ENCODE measurements at regions not wholly inside any gene's neighbourhood (a gene's known extent, or its start where the extent isn't known, plus 50 kb on each side); places are given as distances from the start of the nearest gene placed in this dataset.

DNA sequence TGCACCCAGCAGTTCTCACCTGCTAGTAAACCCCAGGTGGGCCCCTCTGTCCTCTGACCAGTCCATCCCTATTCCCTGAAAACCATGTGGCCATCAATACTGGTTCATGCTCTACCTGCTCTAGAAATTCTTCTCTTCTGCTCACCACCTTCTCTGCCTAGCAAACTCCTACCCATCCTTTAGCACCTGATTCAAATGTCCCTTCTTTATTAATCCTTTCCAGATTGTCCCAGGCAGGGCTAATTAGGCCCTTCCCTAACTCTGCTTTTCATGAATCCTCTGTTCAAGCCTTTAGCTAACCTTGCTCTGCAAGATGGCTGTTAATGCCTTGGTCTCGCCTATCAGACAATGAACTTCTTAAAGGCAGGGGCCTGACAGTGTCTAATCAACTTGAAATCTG is 62.1 kb upstream of the TRABD2B start:
- intact Hi-C loops (cut with DNase I) = no loop called here
- no peak for ATAC-seq
- no peak for DNase-seq (ENCODE audit: low spot score)

DNA sequence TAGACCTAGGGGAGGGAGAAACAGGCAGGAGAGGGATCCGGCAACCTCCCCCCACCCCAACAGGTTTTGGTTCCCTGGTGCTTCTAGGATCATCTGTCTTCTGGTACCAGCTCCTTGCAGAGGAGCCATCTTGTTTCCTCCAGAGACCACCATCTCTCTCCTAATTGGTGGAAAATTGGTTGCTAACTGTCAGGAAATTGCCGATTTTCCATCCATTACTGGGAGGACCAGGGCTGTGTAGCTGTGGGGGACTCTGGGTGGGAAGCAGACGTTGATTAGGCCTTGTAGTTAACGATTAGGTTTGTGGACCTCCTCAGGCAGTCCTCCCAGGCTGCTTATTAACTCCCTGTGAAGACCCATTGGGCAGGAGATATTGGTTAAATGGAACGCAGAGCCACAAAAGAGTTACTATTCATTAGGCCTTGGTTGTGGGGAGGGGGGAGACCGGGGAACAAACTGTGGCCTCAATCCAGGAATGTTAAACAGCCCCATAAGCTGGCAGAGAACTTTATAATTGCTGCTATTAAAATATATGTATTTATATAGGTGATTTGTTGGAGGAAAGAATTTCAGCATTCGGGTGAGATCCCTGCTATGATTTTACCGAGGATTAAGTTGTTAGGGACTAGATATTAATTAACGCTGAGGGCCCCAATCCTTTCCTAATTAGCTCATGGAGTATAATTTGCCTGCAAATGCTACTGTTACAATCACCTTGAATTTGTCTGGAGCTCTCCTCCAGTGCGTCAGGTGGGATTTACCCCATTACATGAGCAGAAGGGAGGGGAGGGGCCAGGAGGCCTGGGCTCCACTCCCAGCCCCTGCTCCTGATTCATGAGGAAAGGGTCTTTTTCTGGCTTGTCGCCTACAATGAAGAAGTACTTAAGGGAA is 61.2 kb upstream of the TRABD2B start:
- intact Hi-C loops (cut with DNase I) = no loop called here
- no peak for ATAC-seq
- DNase-seq (ENCODE audit: low spot score) = no peak

DNA sequence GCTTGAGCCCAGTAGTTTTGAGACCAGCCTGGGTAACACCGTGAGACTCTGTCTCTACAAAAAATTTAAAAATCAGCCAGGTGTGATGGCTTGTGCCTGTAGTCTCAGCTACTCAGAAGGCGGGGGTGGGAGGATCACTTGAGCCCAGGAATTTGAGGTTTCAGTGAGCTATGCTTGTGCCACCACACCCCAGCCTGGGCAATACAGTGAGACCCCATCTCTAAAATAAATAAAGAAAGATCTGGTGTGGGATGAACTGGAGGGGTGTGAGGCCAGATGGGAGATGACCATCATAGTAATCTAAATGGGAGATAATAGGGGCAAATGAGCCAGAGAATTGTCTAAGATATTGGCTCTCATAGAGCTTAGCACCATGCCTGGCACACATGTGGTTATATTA is 60.1 kb upstream of the TRABD2B start:
- intact Hi-C loops (cut with DNase I) = no loop called here
- DNase-seq (ENCODE audit: low spot score) (no peak), ATAC-seq (no peak)

- DNase-seq (ENCODE audit: low spot score) = no peak
- intact Hi-C loops (cut with DNase I) = no loop called here
- ATAC-seq = no peak
Measured at GRCh38 chr1:48055876-48056764, 58.9 kb upstream of the TRABD2B start.

DNA sequence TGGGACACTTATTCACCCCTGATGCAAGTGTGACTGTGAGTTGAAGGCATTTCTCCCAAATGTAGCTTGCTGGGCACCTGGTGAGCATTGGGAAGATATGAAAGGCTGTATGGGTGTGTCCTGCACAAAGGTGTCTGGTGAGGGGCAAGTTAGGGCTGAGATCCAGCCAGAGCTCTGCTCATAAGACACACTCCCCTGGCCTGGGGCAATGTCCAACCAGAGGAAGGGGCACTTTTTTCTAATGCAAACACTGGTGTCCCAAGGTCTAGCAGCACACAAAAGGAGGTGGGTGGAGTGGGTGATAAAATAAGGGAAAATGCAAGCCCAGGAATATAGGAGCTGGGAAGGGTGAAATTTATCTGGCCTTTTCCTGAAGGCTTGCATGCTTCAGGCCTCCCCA is 57.0 kb upstream of the TRABD2B start:
- intact Hi-C loops (cut with DNase I) = no loop called here
- ATAC-seq = no peak
- no peak for DNase-seq (ENCODE audit: low spot score)

DNA sequence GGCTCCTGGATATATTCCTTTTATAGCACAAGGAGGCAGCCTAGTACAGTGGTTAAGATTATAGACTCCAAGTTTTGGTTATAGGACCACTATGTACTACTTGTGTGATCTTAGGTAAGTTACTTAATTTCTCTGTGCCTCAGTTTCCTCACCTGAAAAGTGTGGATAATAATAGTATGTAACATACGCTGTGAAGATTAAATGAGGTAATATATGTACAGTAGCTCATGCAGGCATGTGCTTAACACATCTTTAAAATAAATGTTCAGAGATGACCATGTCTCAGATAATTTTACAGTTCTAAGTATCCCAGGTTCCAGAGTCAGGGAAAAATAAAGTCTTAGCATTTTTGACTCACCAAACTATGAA is 55.7 kb upstream of the TRABD2B start:
- ATAC-seq = no peak
- no peak for DNase-seq (ENCODE audit: low spot score)
- intact Hi-C loops (cut with DNase I) = no loop called here

GRCh38 chr1:48051466-48052126 is 54.4 kb upstream of the TRABD2B start:
- ATAC-seq (no peak), DNase-seq (ENCODE audit: low spot score) (no peak)
- intact Hi-C loops (cut with DNase I) = no loop called here

GRCh38 chr1:48049823-48050535 is 52.8 kb upstream of the TRABD2B start:
- DNase-seq (ENCODE audit: low spot score) (no peak), ATAC-seq (no peak)
- intact Hi-C loops (cut with DNase I) = no loop called here

- ATAC-seq (peak; percentile 58), DNase-seq (ENCODE audit: low spot score) (no peak)
- intact Hi-C loops (cut with DNase I) = no loop called here
Measured at GRCh38 chr1:48048980-48049379, 51.8 kb upstream of the TRABD2B start.

DNA sequence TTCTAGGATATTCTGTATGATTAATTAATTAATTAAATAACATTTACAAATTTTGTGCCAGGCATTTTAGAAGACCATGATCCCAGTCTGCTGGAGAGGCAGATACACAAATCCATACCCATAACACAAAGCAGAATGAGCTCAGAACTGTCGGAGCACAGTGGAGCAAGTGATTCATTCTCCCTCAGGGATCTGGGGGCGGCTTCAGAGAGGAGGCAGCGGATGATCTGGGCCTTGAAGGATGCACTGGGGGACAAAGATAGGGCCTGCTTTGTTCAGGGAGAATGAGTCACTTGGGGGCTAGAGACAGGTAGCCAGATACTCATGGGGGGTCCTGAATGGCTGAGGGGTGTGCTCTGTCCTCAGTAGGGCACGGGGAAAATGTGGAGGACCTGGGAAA is 50.9 kb upstream of the TRABD2B start:
- DNase-seq (ENCODE audit: low spot score) = no peak
- intact Hi-C loops (cut with DNase I) = no loop called here
- peak; percentile 58 for ATAC-seq

- ATAC-seq = no peak
- intact Hi-C loops (cut with DNase I) = no loop called here
- DNase-seq (ENCODE audit: low spot score) = no peak
Measured at GRCh38 chr1:48047116-48047515, 49.9 kb upstream of the TRABD2B start.

Measured in sciatic nerve (tissue), 2 donors.